ENCODE measurements at regions not wholly inside any gene's neighbourhood (a gene's known extent, or its start where the extent isn't known, plus 50 kb on each side); places are given as distances from the start of the nearest gene placed in this dataset.

DNA sequence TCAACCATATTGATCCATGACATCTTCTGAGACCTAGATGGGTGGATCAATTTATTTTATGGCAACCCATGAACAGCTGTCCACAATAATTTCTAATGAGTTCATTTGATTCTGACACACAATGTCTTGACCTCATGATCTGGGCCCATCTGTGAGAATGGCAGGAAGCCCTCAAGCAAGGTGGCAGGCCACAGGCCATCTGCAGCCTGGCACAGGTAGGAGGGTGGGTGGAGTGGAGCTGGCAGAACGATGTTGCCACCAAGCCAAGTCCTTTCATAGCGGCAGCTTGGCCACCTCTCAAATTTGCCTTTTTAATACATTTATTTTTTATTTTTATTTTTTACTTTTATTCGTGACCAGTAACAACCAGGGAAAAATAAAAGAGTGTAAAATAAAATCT lies 1181.6 kb upstream of the SORCS1 start:
- TF ChIP-seq, protein P1, sequence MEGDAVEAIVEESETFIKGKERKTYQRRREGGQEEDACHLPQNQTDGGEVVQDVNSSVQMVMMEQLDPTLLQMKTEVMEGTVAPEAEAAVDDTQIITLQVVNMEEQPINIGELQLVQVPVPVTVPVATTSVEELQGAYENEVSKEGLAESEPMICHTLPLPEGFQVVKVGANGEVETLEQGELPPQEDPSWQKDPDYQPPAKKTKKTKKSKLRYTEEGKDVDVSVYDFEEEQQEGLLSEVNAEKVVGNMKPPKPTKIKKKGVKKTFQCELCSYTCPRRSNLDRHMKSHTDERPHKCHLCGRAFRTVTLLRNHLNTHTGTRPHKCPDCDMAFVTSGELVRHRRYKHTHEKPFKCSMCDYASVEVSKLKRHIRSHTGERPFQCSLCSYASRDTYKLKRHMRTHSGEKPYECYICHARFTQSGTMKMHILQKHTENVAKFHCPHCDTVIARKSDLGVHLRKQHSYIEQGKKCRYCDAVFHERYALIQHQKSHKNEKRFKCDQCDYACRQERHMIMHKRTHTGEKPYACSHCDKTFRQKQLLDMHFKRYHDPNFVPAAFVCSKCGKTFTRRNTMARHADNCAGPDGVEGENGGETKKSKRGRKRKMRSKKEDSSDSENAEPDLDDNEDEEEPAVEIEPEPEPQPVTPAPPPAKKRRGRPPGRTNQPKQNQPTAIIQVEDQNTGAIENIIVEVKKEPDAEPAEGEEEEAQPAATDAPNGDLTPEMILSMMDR (IDR thresholded peaks at IDR 0.05) = no peak
- TF ChIP-seq POLR2A (IDR thresholded peaks at IDR 0.05) = no peak

Measured in heart left ventricle (tissue), 13 donors.